MM.1S (cell line): ENCODE measurements at regions not wholly inside any gene's neighbourhood (a gene's known extent, or its start where the extent isn't known, plus 50 kb on each side); places are given as distances from the start of the nearest gene placed in this dataset.

Experiments used
- DNase-seq: peaks from one replicate; pipeline ENCODE4 v3.0.0-alpha.2; 2015
- H2AFZ ChIP-seq: fragments of 300-600 bp; sonication (generic); 2 replicates; pipeline ENCODE4 v1.6.0; 2016; ENCODE audit warnings: antibody characterized with exemption, low read length
- H3F3A ChIP-seq: fragments of 300-600 bp; sonication (generic); 2 replicates; pipeline ENCODE4 v1.6.1; 2016; ENCODE audit warnings: mild to moderate bottlenecking, antibody characterized with exemption, low read length, moderate library complexity, mixed read lengths; ENCODE audit not compliant: insufficient read depth
- H3K27ac ChIP-seq: fragments of 300-600 bp; sonication (generic); 2 replicates; pipeline ENCODE4 v1.5.1; 2016; ENCODE audit warnings: mild to moderate bottlenecking, low read length
- H3K27me3 ChIP-seq: fragments of 300-600 bp; sonication (generic); replicated peaks from 2 replicates; pipeline ENCODE4 v1.6.0; 2016; ENCODE audit warnings: low read length; ENCODE audit not compliant: insufficient read depth
- H3K36me3 ChIP-seq: fragments of 300-600 bp; sonication (generic); replicated peaks from 2 replicates; pipeline ENCODE4 v1.6.1; 2016; ENCODE audit warnings: mild to moderate bottlenecking, low read length, mixed read lengths; ENCODE audit not compliant: insufficient read depth
- H3K4me1 ChIP-seq: fragments of 300-600 bp; sonication (generic); 2 replicates; pipeline ENCODE4 v1.6.1; 2016; ENCODE audit warnings: low read length, mixed read lengths
- H3K4me2 ChIP-seq: fragments of 300-600 bp; sonication (generic); 2 replicates; pipeline ENCODE4 v1.6.0; 2016; ENCODE audit warnings: low read depth, low read length
- H3K4me3 ChIP-seq: fragments of 300-600 bp; sonication (generic); 2 replicates; pipeline ENCODE4 v1.5.1; 2016; ENCODE audit warnings: low read length, mixed read lengths
- H3K79me2 ChIP-seq: fragments of 300-600 bp; sonication (generic); 2 replicates; pipeline ENCODE4 v1.6.1; 2016; ENCODE audit warnings: mixed run types, low read length, mixed read lengths
- H3K9ac ChIP-seq: fragments of 300-600 bp; sonication (generic); 2 replicates; pipeline ENCODE4 v1.6.1; 2016; ENCODE audit warnings: low read length, mixed read lengths
- H3K9me2 ChIP-seq: fragments of 300-600 bp; sonication (generic); replicated peaks from 2 replicates; pipeline ENCODE4 v1.6.1; 2016; ENCODE audit warnings: mild to moderate bottlenecking, low read length, mixed read lengths; ENCODE audit not compliant: insufficient read depth
- H3K9me3 ChIP-seq: fragments of 300-600 bp; sonication (generic); replicated peaks from 2 replicates; pipeline ENCODE4 v1.6.1; 2016; ENCODE audit warnings: mild to moderate bottlenecking, low read length, mixed read lengths; ENCODE audit not compliant: insufficient read depth
- H4K20me1 ChIP-seq: fragments of 300-600 bp; sonication (generic); 2 replicates; pipeline ENCODE4 v1.6.1; 2016; ENCODE audit warnings: mild to moderate bottlenecking, low read length, moderate library complexity, mixed read lengths; ENCODE audit not compliant: insufficient read depth
- EZH2 ChIP-seq: fragments of 300-600 bp; sonication (generic); optimal IDR thresholded peaks from 2 replicates; pipeline ENCODE3; 2017; ENCODE audit warnings: low read depth, mild to moderate bottlenecking, antibody characterized with exemption, low read length, mixed read lengths
- EZH2phosphoT487 ChIP-seq: fragments of 300-600 bp; sonication (generic); IDR thresholded peaks from 2 replicates; pipeline ENCODE4 v1.6.1; 2018; ENCODE audit warnings: antibody characterized with exemption, low read length
- TF ChIP-seq, protein P1 (sequence below): fragments of 300-600 bp; sonication (generic); IDR thresholded peaks from 2 replicates; pipeline ENCODE4 v1.5.1; 2016; ENCODE audit warnings: antibody characterized with exemption, low read length, mixed read lengths

DNA sequence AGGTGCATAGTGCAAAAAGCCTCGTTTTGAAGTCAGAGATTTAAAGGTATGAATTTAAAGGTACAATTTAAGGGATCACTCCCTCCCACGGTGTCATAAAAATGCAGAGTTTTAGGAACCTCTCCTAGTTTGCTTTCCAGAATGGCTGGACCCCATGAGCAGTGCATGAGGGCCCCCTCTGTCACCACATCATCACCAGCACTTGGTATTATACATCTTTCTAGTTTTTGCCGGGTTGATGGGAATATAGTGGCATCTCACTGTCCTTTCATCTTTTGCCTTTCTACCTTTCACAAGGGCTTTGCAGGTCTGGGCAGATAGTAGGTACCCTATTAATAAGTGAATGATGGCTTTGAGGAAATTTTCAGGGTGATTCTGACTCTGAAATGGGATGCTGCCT is 103.6 kb upstream of the AGBL1 start:
- DNase-seq: no peak
- no peaks in the 10 kb centered on the region for H3K27me3 ChIP-seq
- H3F3A ChIP-seq: no peaks in the 10 kb centered on the region

DNA sequence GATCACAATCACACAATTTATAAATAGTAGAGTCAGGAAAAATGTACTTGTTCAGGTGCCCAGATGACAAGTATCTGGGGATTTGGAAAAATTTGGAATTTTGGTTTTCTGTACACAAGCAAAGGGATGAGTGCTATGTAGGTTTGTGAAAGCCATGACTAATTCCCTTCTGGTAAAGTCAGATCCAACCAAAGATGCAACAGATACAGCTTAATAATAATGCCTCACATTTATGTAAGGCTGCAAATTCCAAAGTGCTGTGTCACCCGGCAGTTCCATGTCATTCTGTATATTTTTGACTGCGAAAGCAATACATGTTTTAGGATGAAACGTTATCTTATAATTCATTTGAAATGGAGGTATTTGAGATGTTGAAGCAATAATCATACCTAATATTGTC is 102.7 kb upstream of the AGBL1 start:
- H3K9me3 ChIP-seq: no peaks in the 10 kb centered on the region
- H3K9me2 ChIP-seq: no peaks in the 10 kb centered on the region
- no peak overlapping the region for H2AFZ ChIP-seq

More for the DNA sequence above, 103.6 kb upstream of the AGBL1 start:
- Histone ChIP-seq H3K4me3 (no peak overlapping the region), H2AFZ (no peak overlapping the region), H3K79me2 (no peaks in the 10 kb centered on the region), H3K27ac (no peak overlapping the region), H4K20me1 (no peaks in the 10 kb centered on the region), H3K36me3 (no peaks in the 10 kb centered on the region), H3K9me3 (no peaks in the 10 kb centered on the region), H3K4me1 (no peaks in the 10 kb centered on the region), H3K4me2 (no peak overlapping the region), H3K9ac (no peak overlapping the region), H3K9me2 (no peaks in the 10 kb centered on the region)
- no peak for TF ChIP-seq EZH2phosphoT487
- TF ChIP-seq EZH2: no peak
- TF ChIP-seq, protein P1, sequence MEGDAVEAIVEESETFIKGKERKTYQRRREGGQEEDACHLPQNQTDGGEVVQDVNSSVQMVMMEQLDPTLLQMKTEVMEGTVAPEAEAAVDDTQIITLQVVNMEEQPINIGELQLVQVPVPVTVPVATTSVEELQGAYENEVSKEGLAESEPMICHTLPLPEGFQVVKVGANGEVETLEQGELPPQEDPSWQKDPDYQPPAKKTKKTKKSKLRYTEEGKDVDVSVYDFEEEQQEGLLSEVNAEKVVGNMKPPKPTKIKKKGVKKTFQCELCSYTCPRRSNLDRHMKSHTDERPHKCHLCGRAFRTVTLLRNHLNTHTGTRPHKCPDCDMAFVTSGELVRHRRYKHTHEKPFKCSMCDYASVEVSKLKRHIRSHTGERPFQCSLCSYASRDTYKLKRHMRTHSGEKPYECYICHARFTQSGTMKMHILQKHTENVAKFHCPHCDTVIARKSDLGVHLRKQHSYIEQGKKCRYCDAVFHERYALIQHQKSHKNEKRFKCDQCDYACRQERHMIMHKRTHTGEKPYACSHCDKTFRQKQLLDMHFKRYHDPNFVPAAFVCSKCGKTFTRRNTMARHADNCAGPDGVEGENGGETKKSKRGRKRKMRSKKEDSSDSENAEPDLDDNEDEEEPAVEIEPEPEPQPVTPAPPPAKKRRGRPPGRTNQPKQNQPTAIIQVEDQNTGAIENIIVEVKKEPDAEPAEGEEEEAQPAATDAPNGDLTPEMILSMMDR: no peak

DNA sequence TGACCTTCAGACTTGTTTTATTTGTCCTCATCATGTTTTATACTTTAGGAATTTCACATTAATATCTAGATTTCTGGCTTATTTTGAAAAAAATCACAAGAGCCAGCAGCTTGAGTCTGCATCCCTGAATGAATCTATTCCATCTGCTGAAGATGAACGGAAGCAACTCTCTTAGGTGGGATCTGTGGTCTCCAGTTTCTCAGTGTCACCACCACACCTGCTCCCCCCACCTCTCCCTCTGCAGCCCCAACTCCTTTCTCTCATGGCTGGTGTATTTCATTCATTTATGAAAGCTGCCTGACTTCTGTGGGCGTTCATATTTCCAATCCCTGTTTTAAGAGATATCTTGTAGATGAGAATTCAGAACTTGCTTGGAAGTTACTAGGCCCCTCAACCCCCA is 102.1 kb upstream of the AGBL1 start:
- DNase-seq: no peak
- no peak overlapping the region for H3K27ac ChIP-seq
- no peaks in the 10 kb centered on the region for H3K9me2 ChIP-seq
- TF ChIP-seq EZH2phosphoT487 (no peak), EZH2 (no peak)
- TF ChIP-seq, protein P1: no peak
- no peak overlapping the region for H3K4me2 ChIP-seq
- H3K9ac ChIP-seq: no peak overlapping the region
- H3K4me3 ChIP-seq: no peak overlapping the region
- no peaks in the 10 kb centered on the region for H3K36me3 ChIP-seq
- no peaks in the 10 kb centered on the region for H3K79me2 ChIP-seq
- H3F3A ChIP-seq: no peaks in the 10 kb centered on the region
- no peaks in the 10 kb centered on the region for H3K4me1 ChIP-seq
- no peaks in the 10 kb centered on the region for H4K20me1 ChIP-seq
- no peaks in the 10 kb centered on the region for H3K9me3 ChIP-seq
- no peaks in the 10 kb centered on the region for H3K27me3 ChIP-seq
- no peak overlapping the region for H2AFZ ChIP-seq

More for the DNA sequence above, 102.7 kb upstream of the AGBL1 start:
- Histone ChIP-seq H3K4me3 (no peak overlapping the region), H3K27me3 (no peaks in the 10 kb centered on the region), H4K20me1 (no peaks in the 10 kb centered on the region), H3K36me3 (no peaks in the 10 kb centered on the region), H3K79me2 (no peaks in the 10 kb centered on the region), H3K9ac (no peak overlapping the region), H3K4me1 (no peaks in the 10 kb centered on the region), H3F3A (no peaks in the 10 kb centered on the region), H3K4me2 (no peak overlapping the region), H3K27ac (no peak overlapping the region)
- no peak for TF ChIP-seq EZH2phosphoT487
- TF ChIP-seq, protein P1: no peak
- no peak for TF ChIP-seq EZH2
- no peak for DNase-seq

DNA sequence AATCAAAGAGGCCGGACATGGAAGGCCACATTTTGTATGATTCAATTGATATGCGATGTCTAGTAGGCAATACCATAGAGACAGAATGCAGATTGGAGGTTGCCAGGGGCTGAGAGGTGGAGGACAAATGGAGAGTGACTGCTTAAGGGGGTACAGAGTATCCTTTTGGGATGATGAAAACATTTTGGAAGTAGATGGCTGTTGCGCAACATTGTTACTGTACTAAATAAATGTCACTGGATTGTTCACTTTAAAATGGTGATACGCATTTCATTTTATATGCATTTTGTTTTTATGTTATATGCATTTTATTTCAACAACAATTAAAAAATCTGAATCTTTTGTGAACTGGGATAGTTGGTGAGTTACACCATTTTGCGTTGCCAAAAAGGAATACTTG is 99.7 kb upstream of the AGBL1 start:
- Histone ChIP-seq H3K36me3 (no peaks in the 10 kb centered on the region), H3F3A (no peaks in the 10 kb centered on the region), H4K20me1 (no peaks in the 10 kb centered on the region), H3K4me2 (no peak overlapping the region), H3K4me3 (no peak overlapping the region), H3K79me2 (no peaks in the 10 kb centered on the region), H3K9me2 (no peaks in the 10 kb centered on the region), H3K9me3 (no peaks in the 10 kb centered on the region), H3K27me3 (no peaks in the 10 kb centered on the region), H2AFZ (no peak overlapping the region), H3K9ac (no peak overlapping the region), H3K27ac (no peak overlapping the region), H3K4me1 (no peaks in the 10 kb centered on the region)
- TF ChIP-seq EZH2 (no peak), EZH2phosphoT487 (no peak)
- TF ChIP-seq, protein P1: no peak
- no peak for DNase-seq
